Transverse colon (tissue), 4 donors: ENCODE measurements at regions not wholly inside any gene's neighbourhood (a gene's known extent, or its start where the extent isn't known, plus 50 kb on each side); places are given as distances from the start of the nearest gene placed in this dataset.

Source experiments
- DNase-seq: peaks from one replicate; pipeline ENCODE4 v3.0.0-alpha.2; 2019
- H3K27ac ChIP-seq, 4 donors: fragments of 200-600 bp; sonication (generic); 2 replicates each; pipeline ENCODE4 v1.5.1; 2016 to 2018; ENCODE audit warnings: inconsistent platforms in 4 of 4
- H3K27me3 ChIP-seq: fragments of 200-600 bp; sonication (generic); 2 replicates; pipeline ENCODE4 v1.5.1; 2017; ENCODE audit warnings: inconsistent platforms
- H3K36me3 ChIP-seq, 4 donors: fragments of 200-600 bp; sonication (generic); 2 replicates each; pipeline ENCODE4 v1.5.1; 2017 to 2019; ENCODE audit warnings: inconsistent platforms in 4 of 4
- H3K4me1 ChIP-seq, 4 donors: fragments of 200-600 bp; sonication (generic); 2 replicates each; pipeline ENCODE4 v1.5.1; 2017 to 2020; ENCODE audit warnings: inconsistent platforms in 4 of 4
- H3K4me3 ChIP-seq, 4 donors: fragments of 200-600 bp; sonication (generic); 1 replicate in 1 of 4; 2 replicates in 3 of 4; pipeline versions ENCODE4 v1.5.1 to v1.6.1; 2017 to 2019; ENCODE audit warnings: inconsistent platforms in 4 of 4
- H3K9me3 ChIP-seq, 2 donors: fragments of 200-600 bp; sonication (generic); 2 replicates each; pipeline ENCODE4 v1.5.1; 2017 to 2019; ENCODE audit warnings: inconsistent platforms in 2 of 2
- CTCF ChIP-seq, 5 experiments: fragments of 200-600 bp in 3 of 5; fragments of 450-650 bp in 2 of 5; sonication (generic) in 3 of 5; IDR thresholded peaks; 1 replicate in 2 of 5; 2 replicates in 3 of 5; pipeline ENCODE4 v1.5.1; 2016 to 2017; ENCODE audit warnings: antibody characterized with exemption in 5 of 5, inconsistent platforms in 3 of 5, mild to moderate bottlenecking in 2 of 5, moderate library complexity in 1 of 5
- EP300 ChIP-seq: sonication (generic); formaldehyde crosslinking; IDR thresholded peaks from one replicate; pipeline ENCODE4 v1.6.1; 2017; ENCODE audit warnings: antibody characterized with exemption, low read depth
- POLR2A ChIP-seq: fragments of 450-650 bp; IDR thresholded peaks from one replicate; pipeline ENCODE4 v1.6.1; 2016; ENCODE audit warnings: antibody characterized with exemption, mild to moderate bottlenecking, moderate library complexity
- POLR2AphosphoS5 ChIP-seq, 3 donors: sonication (generic); formaldehyde crosslinking; IDR thresholded peaks; one replicate each; pipeline ENCODE4 v1.6.1; 2016; ENCODE audit warnings: antibody characterized with exemption in 3 of 3
- WGBS, 2 donors: methylation state at CpG; one replicate each; pipeline ENCODE4 v1.1.5; 2018; ENCODE audit warnings: low coverage in 1 of 2; 5-methylcytosine and 5-hydroxymethylcytosine counted together
- in situ Hi-C, 4 donors: fragments of 200-750 bp; cut with MboI; loops; one replicate each; pipeline versions ENCODE4 v1.15.0 to v1.15.1; 2017; ENCODE audit warnings: low sequenced_read_pairs in 3 of 4, low pct_ligation_motif_present in 1 of 4, low pct_unique_long_range_greater_than_20kb in 1 of 4
- intact Hi-C: fragments of 100-400 bp; cut with DNase I; formaldehyde crosslinking; loops from one replicate; pipeline ENCODE4 v1.15.1; 2023; ENCODE audit warnings: low total_unique reads

GRCh38 chr11:123356539-123356938 lies 73.5 kb upstream of the GRAMD1B start:
- no peaks in the 10 kb centered on the region for H3K9me3 ChIP-seq
- WGBS, 2 donors: 71 to 82% methylated on average over 4 to 7 of the region's 7 CpGs
- DNase-seq: no peak
- intact Hi-C loops (no loop called here), in situ Hi-C loops (no loop called here)
- peaks cover 61% of the 10 kb centered on the region for H3K27me3 ChIP-seq
- no peak for TF ChIP-seq EP300
- no peak for TF ChIP-seq POLR2A
- TF ChIP-seq POLR2AphosphoS5 (IDR thresholded peaks at IDR 0.05): no peak
- no peak for TF ChIP-seq CTCF (IDR thresholded peaks at IDR 0.05)
- no peaks in the 10 kb centered on the region for H3K36me3 ChIP-seq
- H3K27ac ChIP-seq: no peak overlapping the region
- peaks cover 0 to 5% (median 2%) of the 10 kb centered on the region in 4 donors for H3K4me1 ChIP-seq
- H3K4me3 ChIP-seq: no peak overlapping the region

GRCh38 chr11:123354371-123354975 lies 75.6 kb upstream of the GRAMD1B start:
- H3K27me3 ChIP-seq: peaks cover 45% of the 10 kb centered on the region
- peaks cover 0 to 5% (median 2%) of the 10 kb centered on the region in 4 donors for H3K4me1 ChIP-seq
- no peak for TF ChIP-seq POLR2A
- no peak for TF ChIP-seq CTCF (IDR thresholded peaks at IDR 0.05)
- no peak for TF ChIP-seq EP300
- no peak for TF ChIP-seq POLR2AphosphoS5 (IDR thresholded peaks at IDR 0.05)
- H3K27ac ChIP-seq: no peak overlapping the region
- intact Hi-C loops: no loop called here
- H3K36me3 ChIP-seq: no peaks in the 10 kb centered on the region
- in situ Hi-C loops: no loop called here
- 60 to 77% methylated on average over 1 to 2 of the region's 2 CpGs for WGBS, 2 donors
- no peak for DNase-seq
- H3K9me3 ChIP-seq: no peaks in the 10 kb centered on the region
- no peak overlapping the region for H3K4me3 ChIP-seq

GRCh38 chr11:123351375-123351774 lies 78.7 kb upstream of the GRAMD1B start:
- 72% methylated on average over 6 of the region's 6 CpGs; no CpG with 5 or more reads in 1 of the 2 donors for WGBS, 2 donors
- TF ChIP-seq POLR2A: no peak
- no peak for TF ChIP-seq POLR2AphosphoS5 (IDR thresholded peaks at IDR 0.05)
- no peak for TF ChIP-seq EP300
- no peak for TF ChIP-seq CTCF (IDR thresholded peaks at IDR 0.05)
- DNase-seq: no peak

GRCh38 chr11:123349382-123349781 lies 80.7 kb upstream of the GRAMD1B start:
- in situ Hi-C loops: no loop called here
- H3K27ac ChIP-seq: no peak overlapping the region

More at GRCh38 chr11:123351375-123351774, 78.7 kb upstream of the GRAMD1B start:
- Histone ChIP-seq H3K4me3 (no peak overlapping the region), H3K9me3 (no peaks in the 10 kb centered on the region), H3K4me1 (no peaks in the 10 kb centered on the region), H3K36me3 (no peaks in the 10 kb centered on the region), H3K27ac (no peak overlapping the region), H3K27me3 (peaks cover 14% of the 10 kb centered on the region)
- in situ Hi-C loops (no loop called here), intact Hi-C loops (no loop called here)

More at GRCh38 chr11:123349382-123349781, 80.7 kb upstream of the GRAMD1B start:
- H3K4me3 ChIP-seq: no peak overlapping the region
- TF ChIP-seq EP300 (no peak), POLR2AphosphoS5 (IDR thresholded peaks at IDR 0.05) (no peak), CTCF (IDR thresholded peaks at IDR 0.05) (no peak), POLR2A (no peak)
- intact Hi-C loops: no loop called here
- peaks cover 10% of the 10 kb centered on the region for H3K27me3 ChIP-seq
- 75 to 92% methylated on average over 1 to 3 of the region's 3 CpGs for WGBS, 2 donors
- DNase-seq: no peak
- H3K9me3 ChIP-seq: no peaks in the 10 kb centered on the region
- H3K36me3 ChIP-seq: no peaks in the 10 kb centered on the region
- H3K4me1 ChIP-seq: peaks cover 0 to 11% (median 3%) of the 10 kb centered on the region in 4 donors
